ENCODE measurements at regions not wholly inside any gene's neighbourhood (a gene's known extent, or its start where the extent isn't known, plus 50 kb on each side); places are given as distances from the start of the nearest gene placed in this dataset.

DNA sequence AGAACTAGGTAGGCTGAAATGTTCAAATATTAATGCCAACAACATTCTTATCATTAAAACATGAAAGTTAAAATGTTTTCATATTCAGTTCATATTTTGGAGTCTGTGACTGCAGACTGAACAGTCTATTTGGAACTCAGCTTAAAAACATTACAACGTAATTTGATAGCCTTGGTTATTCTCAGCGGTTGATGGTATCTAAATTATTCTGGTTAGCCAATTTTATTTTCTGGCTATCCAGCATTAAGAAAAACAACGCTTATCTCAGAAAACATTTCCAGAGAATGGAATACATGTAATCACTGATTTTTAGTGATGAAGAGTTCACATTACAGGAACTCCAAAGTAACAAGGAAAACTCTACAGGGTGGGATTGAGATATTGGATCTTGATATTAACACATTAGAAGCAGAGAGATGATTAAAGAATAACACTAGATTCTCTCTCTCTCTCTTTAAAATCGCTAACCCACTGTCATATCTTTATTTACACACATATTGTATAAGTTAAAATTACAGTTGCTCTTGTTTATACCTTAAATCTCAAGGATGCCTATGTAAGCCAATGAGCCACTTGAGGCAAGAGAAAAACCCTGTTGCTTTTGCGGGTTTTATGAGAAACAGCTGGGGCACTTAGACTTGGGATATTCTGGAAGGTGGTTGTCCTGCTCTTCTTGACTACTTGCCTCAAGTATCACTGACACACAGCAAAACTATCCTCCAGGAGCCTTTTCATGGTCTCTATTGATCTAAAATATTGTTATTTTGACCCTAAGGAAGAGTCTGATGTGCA lies 84.9 kb downstream of the ICOS start:
- H4K91ac ChIP-seq (ENCODE audit: low read length): no peak overlapping the region
- H2BK12ac ChIP-seq (ENCODE audit: low read length in 2 of 2): no peak overlapping the region
- no peak overlapping the region for H3K18ac ChIP-seq (ENCODE audit: low read depth in 1 of 2, low read length in 2 of 2)
- no peak overlapping the region for H2BK5ac ChIP-seq (ENCODE audit: low read depth, low read length, poor library complexity, severe bottlenecking)
- H2AK5ac ChIP-seq (ENCODE audit: low read length, severe bottlenecking): no peak overlapping the region
- H3K23ac ChIP-seq (ENCODE audit: low read length in 2 of 2): no peak overlapping the region
- no peak overlapping the region for H3K4me3 ChIP-seq (ENCODE audit: insufficient read depth in 1 of 2, low read depth in 1 of 2, low read length in 2 of 2)
- 100% methylated on average over 1 of the region's 5 CpGs for WGBS
- no peak overlapping the region for H4K8ac ChIP-seq (ENCODE audit: low read length)
- H3K9me3 ChIP-seq (ENCODE audit: control insufficient read depth, low read length): no peaks in the 10 kb centered on the region
- no peak overlapping the region for H3K9ac ChIP-seq (ENCODE audit: low read length)
- H2BK15ac ChIP-seq (ENCODE audit: low read depth, poor library complexity, severe bottlenecking): no peak overlapping the region
- no peak overlapping the region for H2AFZ ChIP-seq (ENCODE audit: low read depth, low read length)
- H3K4ac ChIP-seq (ENCODE audit: low read depth in 1 of 2, low read length in 2 of 2): no peak overlapping the region
- no peak for DNase-seq
- no peak overlapping the region for H3K27ac ChIP-seq (ENCODE audit: low read length, poor library complexity, severe bottlenecking)
- H3K14ac ChIP-seq (ENCODE audit: low read length in 2 of 2): no peak overlapping the region
- no peak overlapping the region for H2BK120ac ChIP-seq (ENCODE audit: low read depth, low read length)
- no peaks in the 10 kb centered on the region for H3K4me1 ChIP-seq (ENCODE audit: control insufficient read depth, insufficient read depth, low read depth, low read length)
- no peaks in the 10 kb centered on the region for H3K79me1 ChIP-seq (replicated peaks; ENCODE audit: low read length, poor library complexity, severe bottlenecking)
- no peak overlapping the region for H3K4me2 ChIP-seq (ENCODE audit: low read length, poor library complexity, severe bottlenecking)
- no peaks in the 10 kb centered on the region for H3K36me3 ChIP-seq (ENCODE audit: control insufficient read depth in 1 of 2, insufficient read depth in 2 of 2, low read depth in 1 of 2, low read length in 2 of 2)
- H3K27me3 ChIP-seq (ENCODE audit: control insufficient read depth in 1 of 2, insufficient read depth in 1 of 2, low read length in 2 of 2): peaks cover 2 to 14% of the 10 kb centered on the region in 2 experiments

- Histone ChIP-seq H3K4me3 (ENCODE audit: insufficient read depth in 1 of 2, low read depth in 1 of 2, low read length in 2 of 2) (no peak overlapping the region), H2BK120ac (ENCODE audit: low read depth, low read length) (no peak overlapping the region), H3K79me1 (replicated peaks; ENCODE audit: low read length, poor library complexity, severe bottlenecking) (no peaks in the 10 kb centered on the region), H3K18ac (ENCODE audit: low read depth in 1 of 2, low read length in 2 of 2) (no peak overlapping the region), H4K91ac (ENCODE audit: low read length) (no peak overlapping the region), H2BK15ac (ENCODE audit: low read depth, poor library complexity, severe bottlenecking) (no peak overlapping the region), H3K4ac (ENCODE audit: low read depth in 1 of 2, low read length in 2 of 2) (no peak overlapping the region), H4K8ac (ENCODE audit: low read length) (no peak overlapping the region), H2BK5ac (ENCODE audit: low read depth, low read length, poor library complexity, severe bottlenecking) (no peak overlapping the region), H3K36me3 (ENCODE audit: control insufficient read depth in 1 of 2, insufficient read depth in 2 of 2, low read depth in 1 of 2, low read length in 2 of 2) (no peaks in the 10 kb centered on the region), H2BK12ac (ENCODE audit: low read length in 2 of 2) (no peak overlapping the region), H3K14ac (ENCODE audit: low read length in 2 of 2) (no peak overlapping the region), H3K27ac (ENCODE audit: low read length, poor library complexity, severe bottlenecking) (no peak overlapping the region), H3K9me3 (ENCODE audit: control insufficient read depth, low read length) (no peaks in the 10 kb centered on the region), H3K4me2 (ENCODE audit: low read length, poor library complexity, severe bottlenecking) (no peak overlapping the region), H2AK5ac (ENCODE audit: low read length, severe bottlenecking) (no peak overlapping the region), H2AFZ (ENCODE audit: low read depth, low read length) (no peak overlapping the region), H3K9ac (ENCODE audit: low read length) (no peak overlapping the region), H3K4me1 (ENCODE audit: control insufficient read depth, insufficient read depth, low read depth, low read length) (no peaks in the 10 kb centered on the region), H3K27me3 (ENCODE audit: control insufficient read depth in 1 of 2, insufficient read depth in 1 of 2, low read length in 2 of 2) (peaks cover 0 to 16% of the 10 kb centered on the region in 2 experiments), H3K23ac (ENCODE audit: low read length in 2 of 2) (no peak overlapping the region)
- 86% methylated on average over 3 of the region's 5 CpGs for WGBS
- no peak for DNase-seq
Observed at GRCh38 chr2:204022550-204022949, 86.0 kb downstream of the ICOS start.

- Histone ChIP-seq H2BK15ac (ENCODE audit: low read depth, poor library complexity, severe bottlenecking) (no peak overlapping the region), H3K4ac (ENCODE audit: low read depth in 1 of 2, low read length in 2 of 2) (no peak overlapping the region), H3K36me3 (ENCODE audit: control insufficient read depth in 1 of 2, insufficient read depth in 2 of 2, low read depth in 1 of 2, low read length in 2 of 2) (no peaks in the 10 kb centered on the region), H3K9me3 (ENCODE audit: control insufficient read depth, low read length) (no peaks in the 10 kb centered on the region), H3K14ac (ENCODE audit: low read length in 2 of 2) (no peak overlapping the region), H3K4me2 (ENCODE audit: low read length, poor library complexity, severe bottlenecking) (no peak overlapping the region), H2BK5ac (ENCODE audit: low read depth, low read length, poor library complexity, severe bottlenecking) (no peak overlapping the region), H2BK12ac (ENCODE audit: low read length in 2 of 2) (no peak overlapping the region), H3K23ac (ENCODE audit: low read length in 2 of 2) (no peak overlapping the region), H3K4me3 (ENCODE audit: insufficient read depth in 1 of 2, low read depth in 1 of 2, low read length in 2 of 2) (no peak overlapping the region), H4K8ac (ENCODE audit: low read length) (no peak overlapping the region), H3K27ac (ENCODE audit: low read length, poor library complexity, severe bottlenecking) (no peak overlapping the region), H2AK5ac (ENCODE audit: low read length, severe bottlenecking) (no peak overlapping the region), H3K79me1 (replicated peaks; ENCODE audit: low read length, poor library complexity, severe bottlenecking) (no peaks in the 10 kb centered on the region), H2BK120ac (ENCODE audit: low read depth, low read length) (no peak overlapping the region), H3K4me1 (ENCODE audit: control insufficient read depth, insufficient read depth, low read depth, low read length) (no peaks in the 10 kb centered on the region), H3K18ac (ENCODE audit: low read depth in 1 of 2, low read length in 2 of 2) (no peak overlapping the region), H3K27me3 (ENCODE audit: control insufficient read depth in 1 of 2, insufficient read depth in 1 of 2, low read length in 2 of 2) (peaks cover 0 to 11% of the 10 kb centered on the region in 2 experiments), H4K91ac (ENCODE audit: low read length) (no peak overlapping the region), H3K9ac (ENCODE audit: low read length) (no peak overlapping the region), H2AFZ (ENCODE audit: low read depth, low read length) (no peak overlapping the region)
- 58% methylated on average over 1 of the region's 1 CpG for WGBS
- DNase-seq: no peak
Observed at GRCh38 chr2:204023088-204023487, 86.5 kb downstream of the ICOS start.

- Histone ChIP-seq H3K36me3 (ENCODE audit: control insufficient read depth in 1 of 2, insufficient read depth in 2 of 2, low read depth in 1 of 2, low read length in 2 of 2) (no peaks in the 10 kb centered on the region), H2BK5ac (ENCODE audit: low read depth, low read length, poor library complexity, severe bottlenecking) (no peak overlapping the region), H2BK15ac (ENCODE audit: low read depth, poor library complexity, severe bottlenecking) (no peak overlapping the region), H2BK120ac (ENCODE audit: low read depth, low read length) (no peak overlapping the region), H2AK5ac (ENCODE audit: low read length, severe bottlenecking) (no peak overlapping the region), H4K8ac (ENCODE audit: low read length) (no peak overlapping the region), H4K91ac (ENCODE audit: low read length) (no peak overlapping the region), H2BK12ac (ENCODE audit: low read length in 2 of 2) (no peak overlapping the region), H3K18ac (ENCODE audit: low read depth in 1 of 2, low read length in 2 of 2) (no peak overlapping the region), H3K4me1 (ENCODE audit: control insufficient read depth, insufficient read depth, low read depth, low read length) (no peaks in the 10 kb centered on the region), H3K9ac (ENCODE audit: low read length) (no peak overlapping the region), H3K9me3 (ENCODE audit: control insufficient read depth, low read length) (no peaks in the 10 kb centered on the region), H2AFZ (ENCODE audit: low read depth, low read length) (no peak overlapping the region), H3K4ac (ENCODE audit: low read depth in 1 of 2, low read length in 2 of 2) (no peak overlapping the region), H3K23ac (ENCODE audit: low read length in 2 of 2) (no peak overlapping the region), H3K4me3 (ENCODE audit: insufficient read depth in 1 of 2, low read depth in 1 of 2, low read length in 2 of 2) (no peak overlapping the region), H3K27ac (ENCODE audit: low read length, poor library complexity, severe bottlenecking) (no peak overlapping the region), H3K27me3 (ENCODE audit: control insufficient read depth in 1 of 2, insufficient read depth in 1 of 2, low read length in 2 of 2) (peaks cover 0 to 9% of the 10 kb centered on the region in 2 experiments), H3K4me2 (ENCODE audit: low read length, poor library complexity, severe bottlenecking) (no peak overlapping the region), H3K79me1 (replicated peaks; ENCODE audit: low read length, poor library complexity, severe bottlenecking) (no peaks in the 10 kb centered on the region), H3K14ac (ENCODE audit: low read length in 2 of 2) (no peak overlapping the region)
- no CpG with 5 or more reads among the region's 1 CpG for WGBS
- peak; percentile 30 for DNase-seq
Observed at GRCh38 chr2:204024503-204024902, 87.9 kb downstream of the ICOS start.

Measured in mesenchymal stem cell (in vitro differentiated cells and primary cell).